ENCODE measurements at regions not wholly inside any gene's neighbourhood (a gene's known extent, or its start where the extent isn't known, plus 50 kb on each side); places are given as distances from the start of the nearest gene placed in this dataset.

DNA sequence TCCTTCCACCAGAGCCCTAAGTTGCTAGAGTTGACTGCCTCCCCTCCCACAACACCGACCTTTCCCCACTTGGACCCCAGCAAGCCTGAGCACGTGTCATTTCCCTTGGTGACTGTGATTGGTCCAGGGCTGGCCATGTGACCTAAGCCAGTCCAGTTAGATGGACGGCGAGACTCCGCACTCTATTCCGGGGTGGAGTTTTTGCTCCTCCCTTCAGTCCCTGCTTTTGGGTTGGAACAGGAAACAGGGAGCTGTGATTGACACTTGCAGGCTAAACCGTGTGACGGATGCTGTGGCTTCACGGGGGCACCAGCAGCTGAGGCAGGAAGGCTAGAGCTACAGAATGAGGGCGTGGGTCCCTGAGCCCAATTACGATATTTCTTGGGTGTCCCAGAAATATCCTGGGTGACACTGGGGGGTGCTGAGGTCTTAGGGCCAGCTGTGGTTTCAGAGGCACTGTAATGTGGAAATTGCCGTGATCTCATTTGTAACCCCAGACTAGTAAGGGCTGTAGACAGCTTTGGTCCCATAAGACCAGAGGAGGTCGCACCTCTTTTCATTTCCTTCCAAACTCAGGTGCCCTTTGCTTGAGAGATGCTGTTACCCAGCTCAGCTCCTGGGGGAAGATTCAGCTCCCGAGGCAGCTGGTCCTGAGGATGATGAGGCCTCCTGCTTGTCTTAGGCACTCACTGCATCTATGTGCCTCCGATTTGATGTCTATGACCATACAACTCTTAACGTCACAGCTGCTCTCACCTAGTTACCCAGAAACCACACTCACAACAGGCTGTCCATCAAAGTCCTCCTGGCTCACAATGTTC, 102.7 kb upstream of the NPTX2 start (continued):
- TF ChIP-seq HDAC6 (IDR thresholded peaks at IDR 0.05; ENCODE audit: low read depth, low read length), result no peak
- no peak for TF ChIP-seq GABPA (IDR thresholded peaks at IDR 0.05; ENCODE audit: borderline replicate concordance, insufficient read depth, low read length)
- no peak for TF ChIP-seq POU5F1 (IDR thresholded peaks at IDR 0.05; ENCODE audit: low read depth, low read length)
- no peak for TF ChIP-seq RFX5 (IDR thresholded peaks at IDR 0.05; ENCODE audit: borderline replicate concordance, low read depth, low read length)
- TF ChIP-seq SP2 (IDR thresholded peaks at IDR 0.05; ENCODE audit: low read length), result no peak
- TF ChIP-seq CTBP2 (IDR thresholded peaks at IDR 0.05; ENCODE audit: borderline replicate concordance, insufficient read depth, insufficient read length, low read length), result no peak
- peak; percentile 23; the same call in 1 of the 2 replicates for TF ChIP-seq ATF3 (IDR thresholded peaks at IDR 0.05; ENCODE audit: insufficient read depth, low read depth, low read length)
